HEK293 (cell line): ENCODE measurements at regions not wholly inside any gene's neighbourhood (a gene's known extent, or its start where the extent isn't known, plus 50 kb on each side); places are given as distances from the start of the nearest gene placed in this dataset.

Source experiments
- HOXA7 ChIP-seq: sonication (generic); formaldehyde crosslinking; IDR thresholded peaks from 2 replicates; pipeline ENCODE4 v1.8.1; 2022; ENCODE audit warnings: missing genetic modification reagents, borderline replicate concordance
- IKZF3 ChIP-seq: fragments of 450-650 bp; IDR thresholded peaks from 2 replicates; pipeline ENCODE4 v1.5.0; 2018; ENCODE audit warnings: missing biosample characterization, mild to moderate bottlenecking, missing genetic modification characterization, moderate library complexity
- KLF17 ChIP-seq: fragments of 450-650 bp; formaldehyde crosslinking; IDR thresholded peaks from 2 replicates; pipeline ENCODE4 v1.5.1; 2016; ENCODE audit warnings: missing biosample characterization, missing genetic modification characterization
- MZF1 ChIP-seq: fragments of 450-650 bp; formaldehyde crosslinking; IDR thresholded peaks from 2 replicates; pipeline ENCODE4 v1.5.1; 2017; ENCODE audit warnings: missing biosample characterization, missing genetic modification characterization, borderline replicate concordance
- REPIN1 ChIP-seq: fragments of 450-650 bp; formaldehyde crosslinking; IDR thresholded peaks from 2 replicates; pipeline ENCODE4 v1.5.1; 2017; ENCODE audit warnings: missing biosample characterization, missing genetic modification characterization, low read depth
- ZBTB10 ChIP-seq: fragments of 450-650 bp; formaldehyde crosslinking; IDR thresholded peaks from 2 replicates; pipeline ENCODE4 v1.5.1; 2016; ENCODE audit warnings: missing biosample characterization, missing genetic modification characterization
- ZBTB6 ChIP-seq: fragments of 450-650 bp; formaldehyde crosslinking; IDR thresholded peaks from 2 replicates; pipeline ENCODE4 v1.5.1; 2017; ENCODE audit warnings: missing biosample characterization, missing genetic modification characterization
- ZBTB8A ChIP-seq: fragments of 450-650 bp; formaldehyde crosslinking; IDR thresholded peaks from 2 replicates; pipeline ENCODE4 v1.5.1; 2016; ENCODE audit warnings: missing biosample characterization, missing genetic modification characterization
- ZNF10 ChIP-seq: fragments of 450-650 bp; formaldehyde crosslinking; IDR thresholded peaks from 2 replicates; pipeline ENCODE4 v1.5.1; 2017; ENCODE audit warnings: missing biosample characterization, missing genetic modification characterization
- ZNF184 ChIP-seq: fragments of 450-650 bp; IDR thresholded peaks from 2 replicates; pipeline ENCODE4 v1.5.1; 2018; ENCODE audit warnings: missing biosample characterization, mild to moderate bottlenecking, missing genetic modification characterization
- ZNF2 ChIP-seq: fragments of 450-650 bp; formaldehyde crosslinking; IDR thresholded peaks from 2 replicates; pipeline ENCODE4 v1.5.1; 2016; ENCODE audit warnings: missing biosample characterization, missing genetic modification characterization
- ZNF280C ChIP-seq: fragments of 450-650 bp; formaldehyde crosslinking; IDR thresholded peaks from 2 replicates; pipeline ENCODE4 v1.5.1; 2016; ENCODE audit warnings: missing biosample characterization, missing genetic modification characterization
- ZNF324 ChIP-seq: fragments of 450-650 bp; formaldehyde crosslinking; IDR thresholded peaks from 2 replicates; pipeline ENCODE4 v1.5.1; 2016; ENCODE audit warnings: missing biosample characterization, missing genetic modification characterization
- ZNF341 ChIP-seq: fragments of 450-650 bp; formaldehyde crosslinking; IDR thresholded peaks from 2 replicates; pipeline ENCODE4; 2016; ENCODE audit warnings: low read depth, missing biosample characterization, missing genetic modification characterization
- ZNF416 ChIP-seq: fragments of 450-650 bp; formaldehyde crosslinking; IDR thresholded peaks from 2 replicates; pipeline ENCODE4 v1.5.1; 2016; ENCODE audit warnings: missing biosample characterization, missing genetic modification characterization
- ZNF433 ChIP-seq: fragments of 450-650 bp; formaldehyde crosslinking; IDR thresholded peaks from 2 replicates; pipeline ENCODE4 v1.5.1; 2016; ENCODE audit warnings: missing biosample characterization, missing genetic modification characterization, low read depth
- ZNF549 ChIP-seq: fragments of 450-650 bp; IDR thresholded peaks from 2 replicates; pipeline ENCODE4 v1.5.1; 2018; ENCODE audit warnings: missing biosample characterization, missing genetic modification characterization, mild to moderate bottlenecking, inconsistent platforms, moderate library complexity
- ZNF654 ChIP-seq: fragments of 450-650 bp; formaldehyde crosslinking; IDR thresholded peaks from 2 replicates; pipeline ENCODE4 v1.5.1; 2016; ENCODE audit warnings: low read depth, missing biosample characterization, missing genetic modification characterization
- TF ChIP-seq, protein P1 (sequence below): fragments of 450-650 bp; formaldehyde crosslinking; IDR thresholded peaks from 2 replicates; pipeline ENCODE4 v1.5.1; 2016; ENCODE audit warnings: missing biosample characterization, missing genetic modification characterization
- TF ChIP-seq, protein P2 (sequence below): fragments of 450-650 bp; formaldehyde crosslinking; IDR thresholded peaks from 2 replicates; pipeline ENCODE4 v1.5.1; 2016; ENCODE audit warnings: missing biosample characterization, missing genetic modification characterization, low read depth
- TF ChIP-seq, protein P3 (sequence below): fragments of 450-650 bp; formaldehyde crosslinking; IDR thresholded peaks from 2 replicates; pipeline ENCODE4 v1.5.1; 2016; ENCODE audit warnings: missing biosample characterization, missing genetic modification characterization, borderline replicate concordance
- TF ChIP-seq, protein P4 (sequence below): fragments of 450-650 bp; formaldehyde crosslinking; IDR thresholded peaks from 2 replicates; pipeline ENCODE4 v1.5.1; 2016; ENCODE audit warnings: missing biosample characterization, missing genetic modification characterization

DNA sequence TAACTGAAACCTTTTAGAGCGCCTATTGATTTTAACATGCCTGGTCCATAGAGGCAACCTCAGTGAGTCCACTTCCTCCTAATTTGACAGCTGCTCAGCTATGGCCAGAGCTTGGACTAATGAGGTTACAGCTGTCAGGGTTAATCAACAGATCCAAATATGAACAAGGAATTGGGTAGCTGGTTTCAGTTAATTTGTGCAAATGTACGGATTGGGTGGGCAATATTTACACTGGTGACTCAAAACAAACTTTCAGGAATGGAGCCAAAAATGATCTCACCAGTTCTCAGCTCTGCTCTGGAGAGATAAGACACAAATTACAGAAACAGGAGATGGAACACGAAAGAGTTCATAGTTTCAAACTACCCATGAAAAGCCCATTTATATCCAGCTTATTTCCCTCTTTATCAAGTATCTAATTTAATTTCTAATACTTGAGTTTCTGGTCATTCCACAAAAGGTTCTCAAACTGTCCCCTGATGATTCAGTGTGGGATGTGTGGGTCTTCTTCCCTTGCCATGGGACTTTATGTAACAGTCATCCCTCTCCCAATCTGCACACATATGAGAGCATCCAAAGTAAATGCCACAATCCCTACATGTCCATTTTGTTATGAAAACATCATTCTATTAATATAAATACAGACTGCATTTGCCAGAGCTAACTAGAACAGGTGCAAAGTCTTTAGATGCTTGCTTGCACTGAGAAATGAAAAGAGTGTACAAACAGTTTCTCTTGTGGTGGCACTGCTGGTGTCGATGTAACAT lies 149.9 kb downstream of the RPS12 start (continued):
- TF ChIP-seq ZBTB6 (tag by site-specific recombination), result 0 out of 2 replicates have a peak, but pooled peaks have one; percentile 33
- TF ChIP-seq, protein P1, sequence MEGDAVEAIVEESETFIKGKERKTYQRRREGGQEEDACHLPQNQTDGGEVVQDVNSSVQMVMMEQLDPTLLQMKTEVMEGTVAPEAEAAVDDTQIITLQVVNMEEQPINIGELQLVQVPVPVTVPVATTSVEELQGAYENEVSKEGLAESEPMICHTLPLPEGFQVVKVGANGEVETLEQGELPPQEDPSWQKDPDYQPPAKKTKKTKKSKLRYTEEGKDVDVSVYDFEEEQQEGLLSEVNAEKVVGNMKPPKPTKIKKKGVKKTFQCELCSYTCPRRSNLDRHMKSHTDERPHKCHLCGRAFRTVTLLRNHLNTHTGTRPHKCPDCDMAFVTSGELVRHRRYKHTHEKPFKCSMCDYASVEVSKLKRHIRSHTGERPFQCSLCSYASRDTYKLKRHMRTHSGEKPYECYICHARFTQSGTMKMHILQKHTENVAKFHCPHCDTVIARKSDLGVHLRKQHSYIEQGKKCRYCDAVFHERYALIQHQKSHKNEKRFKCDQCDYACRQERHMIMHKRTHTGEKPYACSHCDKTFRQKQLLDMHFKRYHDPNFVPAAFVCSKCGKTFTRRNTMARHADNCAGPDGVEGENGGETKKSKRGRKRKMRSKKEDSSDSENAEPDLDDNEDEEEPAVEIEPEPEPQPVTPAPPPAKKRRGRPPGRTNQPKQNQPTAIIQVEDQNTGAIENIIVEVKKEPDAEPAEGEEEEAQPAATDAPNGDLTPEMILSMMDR (tag by site-specific recombination), result no peak
- no peak for TF ChIP-seq ZBTB8A (tag by site-specific recombination)
- TF ChIP-seq ZNF416 (tag by site-specific recombination), result no peak
- TF ChIP-seq REPIN1, result no peak
- peak; percentile 75; the same call in 1 of the 2 replicates for TF ChIP-seq KLF17
- TF ChIP-seq IKZF3 (tag by site-specific recombination), result peak; percentile 69
- peak; percentile 40; the same call in 1 of the 2 replicates for TF ChIP-seq ZNF184 (tag by site-specific recombination)
- no peak for TF ChIP-seq ZBTB10 (tag by site-specific recombination)
- TF ChIP-seq, protein P2, sequence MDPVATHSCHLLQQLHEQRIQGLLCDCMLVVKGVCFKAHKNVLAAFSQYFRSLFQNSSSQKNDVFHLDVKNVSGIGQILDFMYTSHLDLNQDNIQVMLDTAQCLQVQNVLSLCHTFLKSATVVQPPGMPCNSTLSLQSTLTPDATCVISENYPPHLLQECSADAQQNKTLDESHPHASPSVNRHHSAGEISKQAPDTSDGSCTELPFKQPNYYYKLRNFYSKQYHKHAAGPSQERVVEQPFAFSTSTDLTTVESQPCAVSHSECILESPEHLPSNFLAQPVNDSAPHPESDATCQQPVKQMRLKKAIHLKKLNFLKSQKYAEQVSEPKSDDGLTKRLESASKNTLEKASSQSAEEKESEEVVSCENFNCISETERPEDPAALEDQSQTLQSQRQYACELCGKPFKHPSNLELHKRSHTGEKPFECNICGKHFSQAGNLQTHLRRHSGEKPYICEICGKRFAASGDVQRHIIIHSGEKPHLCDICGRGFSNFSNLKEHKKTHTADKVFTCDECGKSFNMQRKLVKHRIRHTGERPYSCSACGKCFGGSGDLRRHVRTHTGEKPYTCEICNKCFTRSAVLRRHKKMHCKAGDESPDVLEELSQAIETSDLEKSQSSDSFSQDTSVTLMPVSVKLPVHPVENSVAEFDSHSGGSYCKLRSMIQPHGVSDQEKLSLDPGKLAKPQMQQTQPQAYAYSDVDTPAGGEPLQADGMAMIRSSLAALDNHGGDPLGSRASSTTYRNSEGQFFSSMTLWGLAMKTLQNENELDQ (tag by site-specific recombination), result no peak
- peak; percentile 30; the same call in 1 of the 2 replicates for TF ChIP-seq ZNF10 (tag by site-specific recombination)
- TF ChIP-seq, protein P3, sequence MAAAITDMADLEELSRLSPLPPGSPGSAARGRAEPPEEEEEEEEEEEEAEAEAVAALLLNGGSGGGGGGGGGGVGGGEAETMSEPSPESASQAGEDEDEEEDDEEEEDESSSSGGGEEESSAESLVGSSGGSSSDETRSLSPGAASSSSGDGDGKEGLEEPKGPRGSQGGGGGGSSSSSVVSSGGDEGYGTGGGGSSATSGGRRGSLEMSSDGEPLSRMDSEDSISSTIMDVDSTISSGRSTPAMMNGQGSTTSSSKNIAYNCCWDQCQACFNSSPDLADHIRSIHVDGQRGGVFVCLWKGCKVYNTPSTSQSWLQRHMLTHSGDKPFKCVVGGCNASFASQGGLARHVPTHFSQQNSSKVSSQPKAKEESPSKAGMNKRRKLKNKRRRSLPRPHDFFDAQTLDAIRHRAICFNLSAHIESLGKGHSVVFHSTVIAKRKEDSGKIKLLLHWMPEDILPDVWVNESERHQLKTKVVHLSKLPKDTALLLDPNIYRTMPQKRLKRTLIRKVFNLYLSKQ, result no peak
- no peak for TF ChIP-seq ZNF280C (tag by site-specific recombination)
- no peak for TF ChIP-seq ZNF549 (tag by site-specific recombination)
- no peak for TF ChIP-seq HOXA7 (CRISPR knock-in tag)
- TF ChIP-seq MZF1 (tag by site-specific recombination), result 0 out of 2 replicates have a peak, but pooled peaks have one; percentile 35
- no peak for TF ChIP-seq ZNF433 (tag by site-specific recombination)
- TF ChIP-seq ZNF2, result 0 out of 2 replicates have a peak, but pooled peaks have one; percentile 16
- TF ChIP-seq, protein P4, sequence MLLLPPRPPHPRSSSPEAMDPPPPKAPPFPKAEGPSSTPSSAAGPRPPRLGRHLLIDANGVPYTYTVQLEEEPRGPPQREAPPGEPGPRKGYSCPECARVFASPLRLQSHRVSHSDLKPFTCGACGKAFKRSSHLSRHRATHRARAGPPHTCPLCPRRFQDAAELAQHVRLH (tag by site-specific recombination), result 0 out of 2 replicates have a peak, but pooled peaks have one; percentile 41
- TF ChIP-seq ZNF654 (tag by site-specific recombination), result 0 out of 2 replicates have a peak, but pooled peaks have one; percentile 15
- TF ChIP-seq ZNF341 (tag by site-specific recombination), result no peak
- peak; percentile 53; the same call in 1 of the 2 replicates for TF ChIP-seq ZNF324
